ENCODE measurements at regions not wholly inside any gene's neighbourhood (a gene's known extent, or its start where the extent isn't known, plus 50 kb on each side); places are given as distances from the start of the nearest gene placed in this dataset.
A peak's percentile ranks its signal among the peaks of the same experiment; 100 is the strongest.
"Not testable (repeated sequence)": the region's sequence is repeated elsewhere in the genome, so short reads cannot be mapped to it uniquely, and the experiment has no call there.

DNA sequence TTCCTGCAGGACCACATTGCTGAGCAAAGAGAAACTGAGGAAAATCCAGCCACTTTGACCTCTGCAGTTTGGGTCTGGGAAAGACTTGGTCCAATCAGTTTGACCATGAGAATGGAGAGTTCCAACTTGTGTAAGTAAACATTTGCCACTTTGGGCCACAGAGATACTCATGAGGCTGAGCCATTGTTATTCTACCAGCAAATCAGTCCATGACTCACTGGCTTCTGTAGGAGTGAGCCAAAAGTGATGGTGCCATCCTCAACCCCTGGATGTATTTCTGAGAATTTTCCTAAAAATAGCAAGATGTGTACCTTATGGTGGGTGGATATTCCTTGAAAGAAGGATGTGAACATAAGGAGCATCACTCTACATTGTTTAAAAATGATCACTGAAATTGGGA is 192.9 kb upstream of the OR4E1 start:
- H3K36me3 ChIP-seq (ENCODE audit: insufficient read depth, insufficient read length, low read length) = no peaks in the 10 kb centered on the region
- DNase-seq (ENCODE audit: low read depth, low spot score) = no peak
- H3K9me3 ChIP-seq (ENCODE audit: insufficient read depth, low read length) = no peaks in the 10 kb centered on the region
- no peaks in the 10 kb centered on the region for H3K4me1 ChIP-seq (ENCODE audit: insufficient read depth, insufficient read length)
- no peak for TF ChIP-seq SUZ12 (IDR thresholded peaks at IDR 0.05; ENCODE audit: extremely low read depth, insufficient read depth, insufficient read length)
- no peak for TF ChIP-seq ZNF274 (IDR thresholded peaks at IDR 0.05; ENCODE audit: low read depth, low read length)
- TF ChIP-seq YY1 (IDR thresholded peaks at IDR 0.05; ENCODE audit: insufficient read depth, insufficient read length) = no peak
- no peak overlapping the region for H3K4me3 ChIP-seq (ENCODE audit: insufficient read length, low read depth)
- H3K9ac ChIP-seq (ENCODE audit: insufficient read length, low read depth) = no peak overlapping the region
- H3K27me3 ChIP-seq (ENCODE audit: insufficient read depth, insufficient read length) = no peaks in the 10 kb centered on the region

DNA sequence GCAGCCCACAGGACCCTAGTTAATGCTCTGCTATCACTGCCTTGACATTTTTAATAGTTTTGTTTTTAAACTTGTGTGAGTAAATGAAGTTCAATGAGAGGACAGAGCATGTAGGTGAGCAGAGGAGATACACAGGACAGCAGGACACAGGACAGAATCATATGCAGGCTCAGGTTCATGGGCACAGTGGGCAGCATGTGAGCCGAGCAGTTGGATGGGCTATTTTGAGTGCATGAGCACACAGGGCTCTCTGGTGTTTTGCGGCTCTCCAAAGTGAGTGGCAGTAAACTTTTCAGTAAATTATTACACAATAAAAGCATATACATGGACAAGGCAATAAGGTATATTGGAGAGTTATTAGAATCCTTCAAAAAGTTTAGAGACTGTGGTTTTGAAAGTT is 189.7 kb upstream of the OR4E1 start:
- TF ChIP-seq YY1 (IDR thresholded peaks at IDR 0.05; ENCODE audit: insufficient read depth, insufficient read length) (no peak), SUZ12 (IDR thresholded peaks at IDR 0.05; ENCODE audit: extremely low read depth, insufficient read depth, insufficient read length) (no peak), ZNF274 (IDR thresholded peaks at IDR 0.05; ENCODE audit: low read depth, low read length) (no peak)
- no peak overlapping the region for H3K4me3 ChIP-seq (ENCODE audit: insufficient read length, low read depth)
- H3K4me1 ChIP-seq (ENCODE audit: insufficient read depth, insufficient read length) = no peaks in the 10 kb centered on the region
- no peak overlapping the region for H3K9ac ChIP-seq (ENCODE audit: insufficient read length, low read depth)
- peaks cover 1% of the 10 kb centered on the region for H3K27me3 ChIP-seq (ENCODE audit: insufficient read depth, insufficient read length)
- H3K9me3 ChIP-seq (ENCODE audit: insufficient read depth, low read length) = no peaks in the 10 kb centered on the region
- no peak for DNase-seq (ENCODE audit: low read depth, low spot score)
- H3K36me3 ChIP-seq (ENCODE audit: insufficient read depth, insufficient read length, low read length) = no peaks in the 10 kb centered on the region

GRCh38 chr14:21861153-21861552 is 187.5 kb upstream of the OR4E1 start:
- no peaks in the 10 kb centered on the region for H3K4me1 ChIP-seq (ENCODE audit: insufficient read depth, insufficient read length)
- H3K4me3 ChIP-seq (ENCODE audit: insufficient read length, low read depth) = no peak overlapping the region
- no peak for DNase-seq (ENCODE audit: low read depth, low spot score)
- H3K27me3 ChIP-seq (ENCODE audit: insufficient read depth, insufficient read length) = peaks cover 5% of the 10 kb centered on the region
- no peak overlapping the region for H3K9ac ChIP-seq (ENCODE audit: insufficient read length, low read depth)
- no peaks in the 10 kb centered on the region for H3K36me3 ChIP-seq (ENCODE audit: insufficient read depth, insufficient read length, low read length)
- no peaks in the 10 kb centered on the region for H3K9me3 ChIP-seq (ENCODE audit: insufficient read depth, low read length)
- no peak for TF ChIP-seq YY1 (IDR thresholded peaks at IDR 0.05; ENCODE audit: insufficient read depth, insufficient read length)
- TF ChIP-seq SUZ12 (IDR thresholded peaks at IDR 0.05; ENCODE audit: extremely low read depth, insufficient read depth, insufficient read length) = no peak
- no peak for TF ChIP-seq ZNF274 (IDR thresholded peaks at IDR 0.05; ENCODE audit: low read depth, low read length)

DNA sequence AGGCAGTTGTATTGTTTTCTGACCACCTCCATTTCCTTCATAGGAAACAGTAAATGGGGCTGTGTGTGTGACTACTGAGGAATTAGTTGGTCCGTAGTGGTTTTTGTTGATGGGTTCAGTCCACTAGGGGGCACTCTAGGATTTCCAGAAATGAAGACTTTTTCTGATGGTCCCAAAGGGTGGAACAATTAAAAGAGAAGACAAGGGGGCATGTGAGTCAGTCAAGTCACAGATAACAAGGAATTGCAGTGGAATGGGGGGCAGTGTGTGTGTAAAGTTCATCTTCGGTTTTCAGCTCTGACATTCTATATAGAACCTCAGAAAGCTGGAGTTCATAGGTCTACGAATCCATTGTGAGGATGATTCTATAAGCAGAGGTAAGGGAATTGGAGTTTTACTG is 186.6 kb upstream of the OR4E1 start:
- TF ChIP-seq SUZ12 (IDR thresholded peaks at IDR 0.05; ENCODE audit: extremely low read depth, insufficient read depth, insufficient read length) = no peak
- TF ChIP-seq ZNF274 (IDR thresholded peaks at IDR 0.05; ENCODE audit: low read depth, low read length) = no peak
- no peak for TF ChIP-seq YY1 (IDR thresholded peaks at IDR 0.05; ENCODE audit: insufficient read depth, insufficient read length)
- Histone ChIP-seq H3K4me3 (ENCODE audit: insufficient read length, low read depth) (no peak overlapping the region), H3K9me3 (ENCODE audit: insufficient read depth, low read length) (no peaks in the 10 kb centered on the region), H3K9ac (ENCODE audit: insufficient read length, low read depth) (no peak overlapping the region), H3K4me1 (ENCODE audit: insufficient read depth, insufficient read length) (no peaks in the 10 kb centered on the region), H3K36me3 (ENCODE audit: insufficient read depth, insufficient read length, low read length) (no peaks in the 10 kb centered on the region), H3K27me3 (ENCODE audit: insufficient read depth, insufficient read length) (peaks cover 5% of the 10 kb centered on the region)
- peak; percentile 28 for DNase-seq (ENCODE audit: low read depth, low spot score)

- no peaks in the 10 kb centered on the region for H3K27me3 ChIP-seq (ENCODE audit: insufficient read depth, insufficient read length)
- TF ChIP-seq ZNF274 (IDR thresholded peaks at IDR 0.05; ENCODE audit: low read depth, low read length) = no peak
- TF ChIP-seq SUZ12 (IDR thresholded peaks at IDR 0.05; ENCODE audit: extremely low read depth, insufficient read depth, insufficient read length) = no peak
- TF ChIP-seq YY1 (IDR thresholded peaks at IDR 0.05; ENCODE audit: insufficient read depth, insufficient read length) = no peak
Observed at GRCh38 chr14:21852775-21853174, 179.2 kb upstream of the OR4E1 start.

GRCh38 chr14:21852061-21852664 is 178.5 kb upstream of the OR4E1 start:
- no peaks in the 10 kb centered on the region for H3K36me3 ChIP-seq (ENCODE audit: insufficient read depth, insufficient read length, low read length)
- peak; percentile 5 for DNase-seq (ENCODE audit: low read depth, low spot score)
- H3K27me3 ChIP-seq (ENCODE audit: insufficient read depth, insufficient read length) = no peaks in the 10 kb centered on the region
- TF ChIP-seq YY1 (IDR thresholded peaks at IDR 0.05; ENCODE audit: insufficient read depth, insufficient read length) = no peak
- no peak for TF ChIP-seq SUZ12 (IDR thresholded peaks at IDR 0.05; ENCODE audit: extremely low read depth, insufficient read depth, insufficient read length)
- no peak overlapping the region for H3K9ac ChIP-seq (ENCODE audit: insufficient read length, low read depth)
- H3K4me3 ChIP-seq (ENCODE audit: insufficient read length, low read depth) = no peak overlapping the region
- no peaks in the 10 kb centered on the region for H3K4me1 ChIP-seq (ENCODE audit: insufficient read depth, insufficient read length)
- no peaks in the 10 kb centered on the region for H3K9me3 ChIP-seq (ENCODE audit: insufficient read depth, low read length)

More at GRCh38 chr14:21852775-21853174, 179.2 kb upstream of the OR4E1 start:
- H3K4me3 ChIP-seq (ENCODE audit: insufficient read length, low read depth) = no peak overlapping the region
- H3K4me1 ChIP-seq (ENCODE audit: insufficient read depth, insufficient read length) = no peaks in the 10 kb centered on the region
- no peaks in the 10 kb centered on the region for H3K9me3 ChIP-seq (ENCODE audit: insufficient read depth, low read length)
- H3K9ac ChIP-seq (ENCODE audit: insufficient read length, low read depth) = no peak overlapping the region
- no peaks in the 10 kb centered on the region for H3K36me3 ChIP-seq (ENCODE audit: insufficient read depth, insufficient read length, low read length)
- DNase-seq (ENCODE audit: low read depth, low spot score) = no peak

DNA sequence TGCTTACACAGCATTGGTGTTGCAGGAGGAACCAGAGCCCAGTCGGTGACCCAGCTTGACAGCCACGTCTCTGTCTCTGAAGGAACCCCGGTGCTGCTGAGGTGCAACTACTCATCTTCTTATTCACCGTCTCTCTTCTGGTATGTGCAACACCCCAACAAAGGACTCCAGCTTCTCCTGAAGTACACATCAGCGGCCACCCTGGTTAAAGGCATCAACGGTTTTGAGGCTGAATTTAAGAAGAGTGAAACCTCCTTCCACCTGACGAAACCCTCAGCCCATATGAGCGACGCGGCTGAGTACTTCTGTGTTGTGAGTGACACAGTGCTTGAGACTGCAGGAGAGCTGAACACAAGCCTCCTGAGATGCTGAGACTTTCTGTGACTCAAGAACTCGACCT is 173.3 kb upstream of the OR4E1 start:
- not testable (repeated sequence) for H3K4me3 ChIP-seq (ENCODE audit: insufficient read length, low read depth); H3K9ac ChIP-seq (ENCODE audit: insufficient read length, low read depth); H3K27me3 ChIP-seq (ENCODE audit: insufficient read depth, insufficient read length); H3K4me1 ChIP-seq (ENCODE audit: insufficient read depth, insufficient read length); H3K9me3 ChIP-seq (ENCODE audit: insufficient read depth, low read length); DNase-seq (ENCODE audit: low read depth, low spot score); H3K36me3 ChIP-seq (ENCODE audit: insufficient read depth, insufficient read length, low read length)

Data from NT2/D1 (cell line).